ENCODE measurements at regions not wholly inside any gene's neighbourhood (a gene's known extent, or its start where the extent isn't known, plus 50 kb on each side); places are given as distances from the start of the nearest gene placed in this dataset.

DNA sequence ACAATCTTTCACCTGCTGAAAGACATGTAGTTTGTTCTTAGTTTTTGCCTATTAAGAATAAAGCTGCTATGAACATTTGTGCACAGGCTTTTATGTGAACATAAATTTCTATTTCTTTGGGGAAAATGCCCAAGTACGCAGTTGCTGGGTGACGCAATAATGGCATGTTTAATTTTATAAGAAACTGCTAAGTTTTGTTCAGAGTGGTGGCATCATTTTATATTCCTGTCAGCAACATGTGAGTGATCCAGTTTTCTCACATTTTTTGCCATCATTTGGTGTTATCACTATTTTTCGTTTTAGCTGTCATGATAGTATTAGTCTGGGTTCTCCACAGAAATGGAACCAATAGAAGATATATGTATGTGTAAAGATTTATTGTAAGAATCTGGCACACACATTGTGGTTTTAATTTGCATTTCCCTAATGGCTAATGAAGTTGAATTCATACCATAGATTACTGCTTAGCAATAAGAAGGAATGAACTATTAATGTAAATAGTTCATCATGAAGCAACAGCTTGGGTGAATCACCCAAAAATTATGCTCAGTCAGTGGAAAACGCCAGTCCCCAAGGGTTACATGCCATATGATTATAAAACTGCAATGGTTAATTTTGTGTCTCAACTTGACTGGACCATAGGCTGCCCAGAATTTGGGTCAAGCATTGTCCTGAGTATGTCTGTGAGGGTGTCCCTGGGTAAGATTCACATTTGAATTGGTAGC is 358.6 kb downstream of the MSX2 start:
- TF ChIP-seq, protein P1, sequence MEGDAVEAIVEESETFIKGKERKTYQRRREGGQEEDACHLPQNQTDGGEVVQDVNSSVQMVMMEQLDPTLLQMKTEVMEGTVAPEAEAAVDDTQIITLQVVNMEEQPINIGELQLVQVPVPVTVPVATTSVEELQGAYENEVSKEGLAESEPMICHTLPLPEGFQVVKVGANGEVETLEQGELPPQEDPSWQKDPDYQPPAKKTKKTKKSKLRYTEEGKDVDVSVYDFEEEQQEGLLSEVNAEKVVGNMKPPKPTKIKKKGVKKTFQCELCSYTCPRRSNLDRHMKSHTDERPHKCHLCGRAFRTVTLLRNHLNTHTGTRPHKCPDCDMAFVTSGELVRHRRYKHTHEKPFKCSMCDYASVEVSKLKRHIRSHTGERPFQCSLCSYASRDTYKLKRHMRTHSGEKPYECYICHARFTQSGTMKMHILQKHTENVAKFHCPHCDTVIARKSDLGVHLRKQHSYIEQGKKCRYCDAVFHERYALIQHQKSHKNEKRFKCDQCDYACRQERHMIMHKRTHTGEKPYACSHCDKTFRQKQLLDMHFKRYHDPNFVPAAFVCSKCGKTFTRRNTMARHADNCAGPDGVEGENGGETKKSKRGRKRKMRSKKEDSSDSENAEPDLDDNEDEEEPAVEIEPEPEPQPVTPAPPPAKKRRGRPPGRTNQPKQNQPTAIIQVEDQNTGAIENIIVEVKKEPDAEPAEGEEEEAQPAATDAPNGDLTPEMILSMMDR (IDR thresholded peaks at IDR 0.05) = no peak
- TF ChIP-seq ELK1 (IDR thresholded peaks at IDR 0.05; ENCODE audit: low read depth, low read length) (no peak), RAD21 (conservative IDR thresholded peaks at IDR 0.05 in 1 of 2, IDR thresholded peaks at IDR 0.05 in 1 of 2) (no peak), KDM5A (IDR thresholded peaks at IDR 0.05) (no peak), SMC3 (IDR thresholded peaks at IDR 0.05) (no peak), RFX5 (IDR thresholded peaks at IDR 0.05) (no peak), ESRRA (IDR thresholded peaks at IDR 0.05; ENCODE audit: borderline replicate concordance, low read length) (no peak)
- TF ChIP-seq, protein P2, sequence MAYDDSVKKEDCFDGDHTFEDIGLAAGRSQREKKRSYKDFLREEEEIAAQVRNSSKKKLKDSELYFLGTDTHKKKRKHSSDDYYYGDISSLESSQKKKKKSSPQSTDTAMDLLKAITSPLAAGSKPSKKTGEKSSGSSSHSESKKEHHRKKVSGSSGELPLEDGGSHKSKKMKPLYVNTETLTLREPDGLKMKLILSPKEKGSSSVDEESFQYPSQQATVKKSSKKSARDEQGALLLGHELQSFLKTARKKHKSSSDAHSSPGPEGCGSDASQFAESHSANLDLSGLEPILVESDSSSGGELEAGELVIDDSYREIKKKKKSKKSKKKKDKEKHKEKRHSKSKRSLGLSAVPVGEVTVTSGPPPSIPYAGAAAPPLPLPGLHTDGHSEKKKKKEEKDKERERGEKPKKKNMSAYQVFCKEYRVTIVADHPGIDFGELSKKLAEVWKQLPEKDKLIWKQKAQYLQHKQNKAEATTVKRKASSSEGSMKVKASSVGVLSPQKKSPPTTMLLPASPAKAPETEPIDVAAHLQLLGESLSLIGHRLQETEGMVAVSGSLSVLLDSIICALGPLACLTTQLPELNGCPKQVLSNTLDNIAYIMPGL (CRISPR knock-in tag; IDR thresholded peaks at IDR 0.05; ENCODE audit: borderline replicate concordance) = no peak

All from A549 (cell line).